GM12878 (cell line): ENCODE measurements at regions not wholly inside any gene's neighbourhood (a gene's known extent, or its start where the extent isn't known, plus 50 kb on each side); places are given as distances from the start of the nearest gene placed in this dataset.

Experiments used
- ATAC-seq: fragments of 200-7000 bp; cut with Tn5 transposase; 3 replicates; pipeline ENCODE4 v1.9.1; 2020; ENCODE audit warnings: mild to moderate bottlenecking, moderate library complexity
- BruUV-seq: library from RNA; stranded (reverse); fragments of 400-500 nt; replicated peaks from 2 replicates; lab custom pipeline; 2021; lab: Mats Ljungman, UMichigan
- CTCF ChIA-PET: fragments of 300-600 bp; sonication (Branson Sonifier 250); formaldehyde crosslinking; extraction: SDS; loops from one replicate; lab custom pipeline; 2021; ENCODE audit warnings: inconsistent platforms; lab: Yijun Ruan, JAX
- POLR2A ChIA-PET: fragments of 350-600 bp; formaldehyde crosslinking; extraction: SDS; loops from one replicate; lab custom pipeline; 2021; ENCODE audit warnings: inconsistent platforms; lab: Charles Lee
- RAD21 ChIA-PET: fragments of 300-600 bp; sonication (Branson Sonifier 250); formaldehyde crosslinking; loops from one replicate; lab custom pipeline; 2023; ENCODE audit warnings: antibody characterized with exemption; ENCODE audit not compliant: unreplicated experiment; lab: Charles Lee
- SMC1A ChIA-PET: fragments of 300-600 bp; sonication (Branson Sonifier 250); formaldehyde crosslinking; loops from one replicate; lab custom pipeline; 2023; ENCODE audit not compliant: unreplicated experiment, uncharacterized antibody; lab: Charles Lee
- DNase-seq: peaks from one replicate; pipeline ENCODE4 v3.0.0-alpha.2; 2011; ENCODE audit warnings: low read depth, low spot score
- FAIRE-seq: peaks from 3 replicates; lab custom pipeline; 2011; peaks lifted over from hg19 to GRCh38; lab: Jason Lieb, UNC
- H2AFZ ChIP-seq: 2 replicates; pipeline ENCODE4 v1.6.0; 2011; ENCODE audit warnings: low read depth, low read length, control low read depth; ENCODE audit not compliant: control insufficient read depth
- H3K27ac ChIP-seq: 2 replicates; pipeline ENCODE4 v1.5.1; 2011; ENCODE audit warnings: control low read depth; ENCODE audit not compliant: control insufficient read depth, insufficient read depth
- H3K27me3 ChIP-seq, 2 experiments: replicated peaks in 1 of 2; 2 replicates each; pipeline versions ENCODE4 v1.6.0 to v1.6.1; 2011; ENCODE audit warnings: low read length in 1 of 2; ENCODE audit not compliant: control insufficient read depth in 2 of 2, insufficient read depth in 2 of 2
- H3K36me3 ChIP-seq, 2 experiments: 2 replicates each; pipeline ENCODE4 v1.5.1; 2011; ENCODE audit warnings: low read length in 1 of 2; ENCODE audit not compliant: control insufficient read depth in 2 of 2, insufficient read depth in 2 of 2
- H3K4me1 ChIP-seq: 2 replicates; pipeline ENCODE4 v1.6.1; 2011; ENCODE audit warnings: mild to moderate bottlenecking, low read length, moderate library complexity, mixed read lengths; ENCODE audit not compliant: control insufficient read depth, insufficient read depth
- H3K4me2 ChIP-seq: 2 replicates; pipeline ENCODE4 v1.6.0; 2011; ENCODE audit warnings: control low read depth; ENCODE audit not compliant: control insufficient read depth, insufficient read depth
- H3K4me3 ChIP-seq: fragments of 200-600 bp; sonication (generic); 2 replicates; pipeline ENCODE4 v1.5.1; 2016
- H3K79me2 ChIP-seq: 2 replicates; pipeline ENCODE4 v1.6.0; 2011; ENCODE audit warnings: low read length; ENCODE audit not compliant: control insufficient read depth, insufficient read depth
- H3K9ac ChIP-seq: 2 replicates; pipeline ENCODE4 v1.8.0; 2011; ENCODE audit warnings: low read length, control low read depth, mixed read lengths; ENCODE audit not compliant: control insufficient read depth, insufficient read depth
- H3K9me3 ChIP-seq: replicated peaks from 3 replicates; pipeline ENCODE4 v1.5.1; 2011; ENCODE audit warnings: mild to moderate bottlenecking, low read length; ENCODE audit not compliant: control insufficient read depth, insufficient read depth
- H4K20me1 ChIP-seq: 2 replicates; pipeline ENCODE4 v1.6.0; 2011; ENCODE audit not compliant: control insufficient read depth, insufficient read depth
- BACH1 ChIP-seq: fragments of 450-650 bp; IDR thresholded peaks from 2 replicates; pipeline ENCODE4 v1.6.1; 2017; ENCODE audit warnings: mild to moderate bottlenecking, borderline replicate concordance
- ETV6 ChIP-seq, 2 experiments: fragments of 450-650 bp in 1 of 2; IDR thresholded peaks in 1 of 2; conservative IDR thresholded peaks in 1 of 2; 2 replicates each; pipeline ENCODE4 v1.6.1; 2014; ENCODE audit warnings: antibody characterized with exemption in 1 of 2, borderline replicate concordance in 1 of 2, low read depth in 1 of 2, mild to moderate bottlenecking in 1 of 2, moderate library complexity in 1 of 2
- HDGF ChIP-seq: fragments of 450-650 bp; IDR thresholded peaks from 2 replicates; pipeline ENCODE4 v1.6.1; 2016; ENCODE audit warnings: antibody characterized with exemption
- IRF4 ChIP-seq: IDR thresholded peaks from 2 replicates; pipeline ENCODE4 v1.6.1; 2011; ENCODE audit warnings: low read depth, low read length
- JUND ChIP-seq: IDR thresholded peaks from 2 replicates; pipeline ENCODE4 v1.6.1; 2012; ENCODE audit warnings: low read depth, mild to moderate bottlenecking, low read length, improper control_type of control experiment, moderate library complexity
- KDM1A ChIP-seq: fragments of 200-600 bp; sonication (generic); IDR thresholded peaks from 2 replicates; pipeline ENCODE4 v1.6.1; 2016; ENCODE audit warnings: borderline replicate concordance
- PAX8 ChIP-seq: fragments of 450-650 bp; IDR thresholded peaks from 2 replicates; pipeline ENCODE4 v1.6.1; 2017; ENCODE audit warnings: mild to moderate bottlenecking, moderate library complexity
- SIX5 ChIP-seq: IDR thresholded peaks from 2 replicates; pipeline ENCODE4 v1.6.1; 2011; ENCODE audit warnings: mild to moderate bottlenecking, low read depth, low read length, moderate library complexity; ENCODE audit not compliant: severe bottlenecking
- SMC3 ChIP-seq: IDR thresholded peaks from 2 replicates; pipeline ENCODE4 v1.6.1; 2011; ENCODE audit warnings: low read length, improper control_type of control experiment, borderline replicate concordance
- SP1 ChIP-seq: IDR thresholded peaks from one replicate; pipeline ENCODE4 v1.6.1; 2011; ENCODE audit warnings: low read depth, low read length
- YY1 ChIP-seq: IDR thresholded peaks from 2 replicates; pipeline ENCODE4 v1.6.1; 2011; ENCODE audit warnings: low read depth, mild to moderate bottlenecking, low read length
- ZNF207 ChIP-seq: fragments of 450-650 bp; IDR thresholded peaks from 2 replicates; pipeline ENCODE4 v1.6.1; 2014; ENCODE audit warnings: antibody characterized with exemption, mild to moderate bottlenecking, borderline replicate concordance
- ZNF274 ChIP-seq: IDR thresholded peaks from one replicate; pipeline ENCODE4 v1.8.0; 2011; ENCODE audit not compliant: insufficient read length, insufficient read depth
- ZNF384 ChIP-seq: IDR thresholded peaks from 2 replicates; pipeline ENCODE4 v1.6.1; 2012; ENCODE audit warnings: low read depth, mild to moderate bottlenecking, low read length, improper control_type of control experiment, borderline replicate concordance
- WGBS: methylation state at CpG from one replicate; pipeline ENCODE4 v1.1.6; 2016; ENCODE audit warnings: low lambda C conversion rate; ENCODE audit not compliant: insufficient replicate concordance, insufficient coverage; ENCODE audit errors: missing lambda C conversion rate; 5-methylcytosine and 5-hydroxymethylcytosine counted together
- in situ Hi-C: fragments of 300-500 bp; cut with MboI; formaldehyde crosslinking; loops from 9 replicates; pipeline ENCODE4 v1.14.3; 2018; ENCODE audit warnings: mixed read lengths
- intact Hi-C: fragments of 100-400 bp; cut with micrococcal nuclease; formaldehyde crosslinking; loops from one replicate; pipeline ENCODE4 v1.14.2; 2022; ENCODE audit not compliant: unreplicated experiment
- TF ChIP-seq, protein P1 (sequence below): IDR thresholded peaks from 2 replicates; pipeline ENCODE4 v1.6.1; 2012; ENCODE audit warnings: improper control_type of control experiment, low read depth, low read length; ENCODE audit not compliant: insufficient replicate concordance
- TF ChIP-seq, protein P2 (sequence below): IDR thresholded peaks from 2 replicates; pipeline ENCODE4 v1.6.1; 2012; ENCODE audit warnings: mild to moderate bottlenecking, low read depth, low read length
- TF ChIP-seq, protein P3 (sequence below): IDR thresholded peaks from 2 replicates; pipeline ENCODE4 v1.6.1; 2011; ENCODE audit warnings: low read depth, low read length, improper control_type of control experiment, borderline replicate concordance

DNA sequence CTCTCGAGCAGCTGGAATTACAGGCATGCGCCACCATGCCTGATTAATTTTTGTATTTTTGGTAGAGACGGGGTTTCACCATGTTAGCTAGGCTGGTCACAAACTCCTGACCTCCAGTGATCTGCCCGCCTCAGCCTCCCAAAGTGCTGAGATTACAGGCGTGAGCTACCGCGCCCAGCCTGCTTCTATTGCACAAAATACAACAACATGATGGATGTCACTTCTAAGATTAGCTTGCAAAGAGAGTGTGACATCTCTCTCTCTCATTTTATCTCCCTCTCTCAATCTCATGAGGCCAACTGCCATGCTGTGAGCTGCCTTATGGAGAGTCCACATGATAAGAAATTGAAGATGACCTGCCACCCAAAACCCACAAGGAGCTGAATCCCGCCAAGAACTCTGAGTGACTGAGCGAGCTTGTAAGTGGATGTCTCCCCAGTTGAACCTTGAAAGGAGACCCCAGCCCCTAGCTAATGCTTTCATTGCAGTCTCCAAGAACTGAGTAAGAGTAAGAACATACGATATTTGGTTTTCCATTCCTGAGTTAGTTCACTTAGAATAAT lies 458.5 kb downstream of the RBFOX1 start:
- in situ Hi-C loops = no loop called here
- WGBS = 38% methylated on average over 10 of the region's 10 CpGs
- no peaks in the 10 kb centered on the region; the same call in 2 of the 3 replicates for H3K9me3 ChIP-seq
- no peaks in the 10 kb centered on the region for H3K36me3 ChIP-seq
- DNase-seq = no peak
- H3K27me3 ChIP-seq = no peaks in the 10 kb centered on the region
- no peaks in the 10 kb centered on the region for H4K20me1 ChIP-seq
- POLR2A ChIA-PET = no interaction called here
- RAD21 ChIA-PET = no interaction called here
- no peak for FAIRE-seq
- H3K4me3 ChIP-seq = no peak overlapping the region
- H3K79me2 ChIP-seq = no peaks in the 10 kb centered on the region
- no peak overlapping the region for H3K27ac ChIP-seq
- no peak for ATAC-seq
- H3K4me2 ChIP-seq = no peak overlapping the region
- no TSS peak for BruUV-seq
- no peaks in the 10 kb centered on the region for H3K4me1 ChIP-seq
- TF ChIP-seq ETV6 (conservative IDR thresholded peaks at IDR 0.05 in 1 of 2, IDR thresholded peaks at IDR 0.05 in 1 of 2; ENCODE audit: borderline replicate concordance in 1 of 2, low read depth in 1 of 2) = no peak
- no peak for TF ChIP-seq IRF4
- TF ChIP-seq SIX5 = no peak
- no peak for TF ChIP-seq KDM1A
- no peak for TF ChIP-seq SMC3
- no peak for TF ChIP-seq PAX8
- no peak for TF ChIP-seq YY1
- no peak for TF ChIP-seq HDGF
- no peak for TF ChIP-seq SP1
- TF ChIP-seq ZNF274 = no peak
- TF ChIP-seq, protein P1, sequence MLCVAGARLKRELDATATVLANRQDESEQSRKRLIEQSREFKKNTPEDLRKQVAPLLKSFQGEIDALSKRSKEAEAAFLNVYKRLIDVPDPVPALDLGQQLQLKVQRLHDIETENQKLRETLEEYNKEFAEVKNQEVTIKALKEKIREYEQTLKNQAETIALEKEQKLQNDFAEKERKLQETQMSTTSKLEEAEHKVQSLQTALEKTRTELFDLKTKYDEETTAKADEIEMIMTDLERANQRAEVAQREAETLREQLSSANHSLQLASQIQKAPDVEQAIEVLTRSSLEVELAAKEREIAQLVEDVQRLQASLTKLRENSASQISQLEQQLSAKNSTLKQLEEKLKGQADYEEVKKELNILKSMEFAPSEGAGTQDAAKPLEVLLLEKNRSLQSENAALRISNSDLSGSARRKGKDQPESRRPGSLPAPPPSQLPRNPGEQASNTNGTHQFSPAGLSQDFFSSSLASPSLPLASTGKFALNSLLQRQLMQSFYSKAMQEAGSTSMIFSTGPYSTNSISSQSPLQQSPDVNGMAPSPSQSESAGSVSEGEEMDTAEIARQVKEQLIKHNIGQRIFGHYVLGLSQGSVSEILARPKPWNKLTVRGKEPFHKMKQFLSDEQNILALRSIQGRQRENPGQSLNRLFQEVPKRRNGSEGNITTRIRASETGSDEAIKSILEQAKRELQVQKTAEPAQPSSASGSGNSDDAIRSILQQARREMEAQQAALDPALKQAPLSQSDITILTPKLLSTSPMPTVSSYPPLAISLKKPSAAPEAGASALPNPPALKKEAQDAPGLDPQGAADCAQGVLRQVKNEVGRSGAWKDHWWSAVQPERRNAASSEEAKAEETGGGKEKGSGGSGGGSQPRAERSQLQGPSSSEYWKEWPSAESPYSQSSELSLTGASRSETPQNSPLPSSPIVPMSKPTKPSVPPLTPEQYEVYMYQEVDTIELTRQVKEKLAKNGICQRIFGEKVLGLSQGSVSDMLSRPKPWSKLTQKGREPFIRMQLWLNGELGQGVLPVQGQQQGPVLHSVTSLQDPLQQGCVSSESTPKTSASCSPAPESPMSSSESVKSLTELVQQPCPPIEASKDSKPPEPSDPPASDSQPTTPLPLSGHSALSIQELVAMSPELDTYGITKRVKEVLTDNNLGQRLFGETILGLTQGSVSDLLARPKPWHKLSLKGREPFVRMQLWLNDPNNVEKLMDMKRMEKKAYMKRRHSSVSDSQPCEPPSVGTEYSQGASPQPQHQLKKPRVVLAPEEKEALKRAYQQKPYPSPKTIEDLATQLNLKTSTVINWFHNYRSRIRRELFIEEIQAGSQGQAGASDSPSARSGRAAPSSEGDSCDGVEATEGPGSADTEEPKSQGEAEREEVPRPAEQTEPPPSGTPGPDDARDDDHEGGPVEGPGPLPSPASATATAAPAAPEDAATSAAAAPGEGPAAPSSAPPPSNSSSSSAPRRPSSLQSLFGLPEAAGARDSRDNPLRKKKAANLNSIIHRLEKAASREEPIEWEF = no peak
- no peak for TF ChIP-seq ZNF384
- TF ChIP-seq, protein P2, sequence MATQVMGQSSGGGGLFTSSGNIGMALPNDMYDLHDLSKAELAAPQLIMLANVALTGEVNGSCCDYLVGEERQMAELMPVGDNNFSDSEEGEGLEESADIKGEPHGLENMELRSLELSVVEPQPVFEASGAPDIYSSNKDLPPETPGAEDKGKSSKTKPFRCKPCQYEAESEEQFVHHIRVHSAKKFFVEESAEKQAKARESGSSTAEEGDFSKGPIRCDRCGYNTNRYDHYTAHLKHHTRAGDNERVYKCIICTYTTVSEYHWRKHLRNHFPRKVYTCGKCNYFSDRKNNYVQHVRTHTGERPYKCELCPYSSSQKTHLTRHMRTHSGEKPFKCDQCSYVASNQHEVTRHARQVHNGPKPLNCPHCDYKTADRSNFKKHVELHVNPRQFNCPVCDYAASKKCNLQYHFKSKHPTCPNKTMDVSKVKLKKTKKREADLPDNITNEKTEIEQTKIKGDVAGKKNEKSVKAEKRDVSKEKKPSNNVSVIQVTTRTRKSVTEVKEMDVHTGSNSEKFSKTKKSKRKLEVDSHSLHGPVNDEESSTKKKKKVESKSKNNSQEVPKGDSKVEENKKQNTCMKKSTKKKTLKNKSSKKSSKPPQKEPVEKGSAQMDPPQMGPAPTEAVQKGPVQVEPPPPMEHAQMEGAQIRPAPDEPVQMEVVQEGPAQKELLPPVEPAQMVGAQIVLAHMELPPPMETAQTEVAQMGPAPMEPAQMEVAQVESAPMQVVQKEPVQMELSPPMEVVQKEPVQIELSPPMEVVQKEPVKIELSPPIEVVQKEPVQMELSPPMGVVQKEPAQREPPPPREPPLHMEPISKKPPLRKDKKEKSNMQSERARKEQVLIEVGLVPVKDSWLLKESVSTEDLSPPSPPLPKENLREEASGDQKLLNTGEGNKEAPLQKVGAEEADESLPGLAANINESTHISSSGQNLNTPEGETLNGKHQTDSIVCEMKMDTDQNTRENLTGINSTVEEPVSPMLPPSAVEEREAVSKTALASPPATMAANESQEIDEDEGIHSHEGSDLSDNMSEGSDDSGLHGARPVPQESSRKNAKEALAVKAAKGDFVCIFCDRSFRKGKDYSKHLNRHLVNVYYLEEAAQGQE = no peak
- TF ChIP-seq ZNF207 = no peak
- TF ChIP-seq, protein P3, sequence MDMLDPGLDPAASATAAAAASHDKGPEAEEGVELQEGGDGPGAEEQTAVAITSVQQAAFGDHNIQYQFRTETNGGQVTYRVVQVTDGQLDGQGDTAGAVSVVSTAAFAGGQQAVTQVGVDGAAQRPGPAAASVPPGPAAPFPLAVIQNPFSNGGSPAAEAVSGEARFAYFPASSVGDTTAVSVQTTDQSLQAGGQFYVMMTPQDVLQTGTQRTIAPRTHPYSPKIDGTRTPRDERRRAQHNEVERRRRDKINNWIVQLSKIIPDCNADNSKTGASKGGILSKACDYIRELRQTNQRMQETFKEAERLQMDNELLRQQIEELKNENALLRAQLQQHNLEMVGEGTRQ = no peak
- TF ChIP-seq JUND = no peak
- TF ChIP-seq BACH1 = no peak
- TF ChIP-seq, all 136 proteins: peak for 0
- H3K9ac ChIP-seq = no peak overlapping the region
- ChIA-PET CTCF (no interaction called here), SMC1A (no interaction called here)
- no peak overlapping the region for H2AFZ ChIP-seq
- intact Hi-C loops = no loop called here
